IPS-15b (cell line): ENCODE measurements at regions not wholly inside any gene's neighbourhood (a gene's known extent, or its start where the extent isn't known, plus 50 kb on each side); places are given as distances from the start of the nearest gene placed in this dataset.

ENCODE experiments used
- H3K27me3 ChIP-seq: one replicate; pipeline ENCODE4 v1.6.1; 2013; ENCODE audit warnings: low read length; ENCODE audit not compliant: control insufficient read depth, insufficient read depth
- H3K36me3 ChIP-seq: one replicate; pipeline ENCODE4 v1.6.1; 2013; ENCODE audit warnings: low read length; ENCODE audit not compliant: control insufficient read depth, insufficient read depth
- H3K4me1 ChIP-seq: one replicate; pipeline ENCODE4 v1.6.1; 2013; ENCODE audit warnings: mild to moderate bottlenecking, low read length; ENCODE audit not compliant: control insufficient read depth, insufficient read depth
- H3K4me3 ChIP-seq: one replicate; pipeline ENCODE4 v1.5.1; 2013; ENCODE audit warnings: low read depth, low read length
- H3K9ac ChIP-seq: one replicate; pipeline ENCODE4 v1.6.1; 2013; ENCODE audit warnings: low read depth, mild to moderate bottlenecking, low read length
- H3K9me3 ChIP-seq: one replicate; pipeline ENCODE4 v1.6.1; 2013; ENCODE audit warnings: mild to moderate bottlenecking, low read length; ENCODE audit not compliant: control insufficient read depth, insufficient read depth

DNA sequence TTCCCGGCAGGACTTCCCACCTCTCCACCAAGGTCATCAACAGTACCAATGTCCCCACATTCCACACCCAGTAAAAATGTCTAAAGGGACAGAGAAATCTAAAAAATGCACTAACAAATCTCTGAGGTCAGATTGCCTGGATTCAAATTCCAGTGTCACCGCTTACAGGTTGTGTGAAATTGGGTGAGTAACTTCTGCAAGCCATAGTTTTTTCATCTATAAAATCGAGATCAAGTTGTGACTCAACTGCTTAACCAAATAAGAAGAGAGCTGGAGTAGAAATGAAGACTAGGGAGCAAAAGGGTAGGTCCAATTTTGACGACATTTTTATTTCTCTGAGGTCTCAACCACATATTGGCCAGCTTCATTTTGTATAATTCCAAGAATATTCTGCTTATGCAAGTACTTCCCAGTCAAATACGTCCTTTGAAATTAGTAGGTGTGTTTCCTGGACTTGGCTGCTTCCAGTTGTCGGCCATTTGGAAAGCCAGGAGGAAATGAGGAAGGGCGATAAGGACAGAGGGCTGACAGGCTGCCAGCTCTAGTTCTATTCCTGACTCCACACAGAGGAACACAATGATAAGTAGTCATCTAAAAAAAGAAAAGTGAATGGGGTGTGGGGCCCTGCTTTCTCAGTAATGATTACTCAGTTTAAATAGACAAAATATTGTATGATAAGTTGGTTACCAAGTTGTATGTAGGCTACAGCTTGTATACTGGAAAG lies 57.7 kb upstream of the ZC3H11B start:
- no peaks in the 10 kb centered on the region for H3K36me3 ChIP-seq
- H3K4me1 ChIP-seq = no peaks in the 10 kb centered on the region
- no peak overlapping the region for H3K9ac ChIP-seq

DNA sequence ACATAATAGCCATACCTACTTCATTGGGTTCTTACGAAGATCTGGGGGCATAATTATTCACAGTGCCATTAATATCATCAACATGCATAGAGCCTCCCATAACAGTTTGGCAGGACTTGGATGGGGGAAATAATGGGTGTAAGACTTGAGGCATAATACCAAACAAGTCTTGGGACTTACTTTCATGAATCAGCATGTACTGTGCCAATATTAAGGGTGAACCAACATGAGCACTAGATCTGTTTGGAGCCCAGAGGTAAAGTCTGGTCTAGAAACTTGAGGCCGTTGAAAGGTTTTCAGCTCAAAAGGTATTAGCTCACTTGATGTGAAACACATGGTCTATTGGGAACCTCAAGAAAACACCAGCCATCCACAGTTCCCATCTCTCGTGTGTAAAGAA lies 56.7 kb upstream of the ZC3H11B start:
- Histone ChIP-seq H3K36me3 (no peaks in the 10 kb centered on the region), H3K9ac (no peak overlapping the region), H3K4me3 (no peak overlapping the region), H3K9me3 (no peaks in the 10 kb centered on the region), H3K4me1 (no peaks in the 10 kb centered on the region), H3K27me3 (no peaks in the 10 kb centered on the region)

More for the DNA sequence above, 57.7 kb upstream of the ZC3H11B start:
- no peak overlapping the region for H3K4me3 ChIP-seq
- H3K9me3 ChIP-seq = no peaks in the 10 kb centered on the region
- H3K27me3 ChIP-seq = no peaks in the 10 kb centered on the region

DNA sequence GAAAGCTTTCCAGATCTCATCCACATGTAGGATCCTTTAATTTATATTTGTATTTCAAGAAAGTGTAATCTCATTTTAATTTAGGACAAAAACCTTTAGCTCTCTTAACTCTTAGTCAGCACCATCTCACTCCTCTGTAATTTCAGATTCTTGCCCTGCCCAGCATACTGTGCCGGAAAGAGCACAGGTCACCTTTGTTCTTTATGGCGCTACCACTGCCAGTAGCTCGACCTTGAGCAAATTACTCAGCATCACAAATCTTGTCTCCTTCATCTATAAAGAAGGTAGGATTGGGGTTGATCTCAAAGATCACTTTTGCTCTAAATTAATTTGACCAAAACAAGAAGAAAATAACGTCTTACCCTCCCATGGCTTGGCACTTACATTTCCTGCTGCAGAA lies 56.1 kb upstream of the ZC3H11B start:
- Histone ChIP-seq H3K4me3 (no peak overlapping the region), H3K4me1 (no peaks in the 10 kb centered on the region), H3K9ac (no peak overlapping the region), H3K9me3 (no peaks in the 10 kb centered on the region), H3K27me3 (no peaks in the 10 kb centered on the region), H3K36me3 (no peaks in the 10 kb centered on the region)

DNA sequence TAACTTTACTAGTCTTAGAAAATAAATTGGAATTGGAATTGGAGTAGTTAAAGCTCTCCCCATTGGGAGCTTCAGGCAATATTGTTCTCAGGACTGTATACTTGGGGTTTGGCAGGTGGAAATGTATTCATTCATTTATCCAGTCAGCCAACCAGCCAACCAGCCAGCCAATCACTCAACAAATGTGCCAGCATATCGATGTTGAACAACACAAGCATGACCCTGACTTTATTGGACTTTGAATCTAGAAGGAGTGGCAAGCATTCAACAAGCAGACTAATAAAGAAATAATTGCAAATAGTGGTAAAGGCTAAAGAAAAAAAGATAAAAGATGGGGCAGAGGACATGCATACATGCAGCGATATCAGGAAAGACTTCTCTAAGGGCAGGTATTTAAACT lies 55.5 kb upstream of the ZC3H11B start:
- Histone ChIP-seq H3K9ac (no peak overlapping the region), H3K4me3 (no peak overlapping the region), H3K27me3 (no peaks in the 10 kb centered on the region), H3K4me1 (no peaks in the 10 kb centered on the region), H3K36me3 (no peaks in the 10 kb centered on the region), H3K9me3 (no peaks in the 10 kb centered on the region)

DNA sequence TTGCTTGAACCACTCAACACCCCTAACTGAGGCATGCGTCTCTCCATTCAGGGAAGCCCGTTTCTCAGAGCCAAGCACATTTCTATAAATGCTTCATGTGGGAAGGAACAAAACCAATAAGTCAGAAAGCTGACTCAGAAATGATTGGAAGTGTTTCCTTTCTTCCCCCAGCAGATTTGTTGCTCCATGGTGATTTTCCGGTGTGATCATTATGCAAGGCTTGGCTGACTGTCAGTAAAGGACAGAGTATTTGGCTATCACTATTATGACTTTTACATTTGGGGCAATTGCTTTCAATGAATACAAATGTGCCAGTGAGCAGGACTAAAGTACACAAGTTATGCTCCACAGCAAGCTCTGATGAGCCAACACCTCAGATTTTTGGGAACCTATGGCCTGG lies 53.3 kb upstream of the ZC3H11B start:
- Histone ChIP-seq H3K9me3 (no peaks in the 10 kb centered on the region), H3K4me1 (no peaks in the 10 kb centered on the region), H3K27me3 (no peaks in the 10 kb centered on the region)

DNA sequence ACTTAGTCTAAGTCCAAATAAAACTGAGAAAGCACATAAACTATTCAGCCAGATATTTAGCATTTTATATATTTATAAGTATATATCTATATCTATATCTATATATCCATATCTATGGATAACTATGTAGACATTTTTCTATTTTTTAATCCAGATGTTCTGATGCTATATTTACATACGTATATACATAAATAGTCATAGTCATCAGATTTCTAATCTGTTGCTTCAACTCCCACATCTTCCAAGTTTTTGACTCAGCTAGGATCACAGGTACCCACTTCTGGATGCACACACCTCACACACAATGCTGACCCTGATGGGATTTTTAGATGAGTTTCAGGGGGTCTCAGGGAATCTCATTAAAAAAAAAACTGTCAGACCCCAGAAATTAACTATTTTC lies 52.2 kb upstream of the ZC3H11B start:
- H3K4me1 ChIP-seq = no peaks in the 10 kb centered on the region
- no peaks in the 10 kb centered on the region for H3K9me3 ChIP-seq

More for the DNA sequence above, 53.3 kb upstream of the ZC3H11B start:
- H3K4me3 ChIP-seq = no peak overlapping the region
- H3K9ac ChIP-seq = no peak overlapping the region
- H3K36me3 ChIP-seq = no peaks in the 10 kb centered on the region

DNA sequence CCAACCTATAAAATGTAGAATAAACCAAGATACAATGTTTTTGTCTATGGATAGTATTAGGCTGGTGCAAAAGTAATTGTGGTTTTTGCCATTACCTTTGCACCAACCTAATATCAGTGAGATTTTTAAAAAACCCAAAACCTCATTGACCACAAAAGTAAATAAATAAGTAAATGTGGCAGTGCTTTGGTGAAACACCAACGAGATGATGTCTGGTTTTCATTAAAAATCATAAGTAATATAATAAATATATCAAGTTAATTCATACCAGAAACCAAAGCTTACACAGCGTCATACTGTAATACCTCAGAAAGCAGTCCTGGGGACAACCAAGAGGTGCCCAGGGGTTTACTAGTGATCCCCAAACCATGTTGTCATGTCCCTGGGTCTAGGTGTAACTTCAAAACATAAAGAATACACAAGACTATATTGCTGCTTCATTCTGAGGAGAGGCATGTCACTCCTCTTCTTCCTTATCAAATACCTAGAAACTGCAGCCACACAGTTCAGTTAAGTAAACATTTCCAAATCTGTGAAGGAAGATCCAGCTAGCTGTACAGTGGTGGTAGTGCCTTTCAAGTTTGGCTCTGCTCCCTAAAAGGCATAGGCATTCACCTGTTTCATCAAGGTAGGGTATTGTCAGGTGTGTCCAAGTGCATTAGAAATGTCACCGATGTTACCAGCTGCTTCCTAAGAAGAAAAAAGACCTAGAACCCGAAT lies 51.6 kb upstream of the ZC3H11B start:
- no peak overlapping the region for H3K4me3 ChIP-seq
- H3K36me3 ChIP-seq = no peaks in the 10 kb centered on the region
- H3K4me1 ChIP-seq = peaks cover 5% of the 10 kb centered on the region
- no peaks in the 10 kb centered on the region for H3K9me3 ChIP-seq
- no peak overlapping the region for H3K9ac ChIP-seq
- no peaks in the 10 kb centered on the region for H3K27me3 ChIP-seq

More for the DNA sequence above, 52.2 kb upstream of the ZC3H11B start:
- H3K9ac ChIP-seq = no peak overlapping the region
- no peaks in the 10 kb centered on the region for H3K36me3 ChIP-seq
- H3K27me3 ChIP-seq = no peaks in the 10 kb centered on the region
- H3K4me3 ChIP-seq = no peak overlapping the region
